K562 (cell line): ENCODE measurements at regions not wholly inside any gene's neighbourhood (a gene's known extent, or its start where the extent isn't known, plus 50 kb on each side); places are given as distances from the start of the nearest gene placed in this dataset.

Experiments used
- ATAC-seq: fragments of 200-7000 bp; cut with Tn5 transposase; 3 replicates; pipeline ENCODE4 v1.9.1; 2020; ENCODE audit warnings: moderate library complexity
- BruUV-seq: library from RNA; stranded (reverse); fragments of 400-500 nt; replicated peaks from 2 replicates; lab custom pipeline; 2021; lab: Mats Ljungman, UMichigan
- CTCF ChIA-PET: fragments of 300-600 bp; formaldehyde crosslinking; extraction: SDS; loops from one replicate; lab custom pipeline; 2021; ENCODE audit warnings: low intra/inter-chr PET ratio; lab: Yijun Ruan, JAX
- POLR2A ChIA-PET: fragments of 300-600, 350-650 bp; sonication (Branson Sonifier 250); formaldehyde crosslinking; extraction: SDS; loops from one replicate; lab custom pipeline; 2021; ENCODE audit warnings: antibody characterized with exemption, inconsistent platforms; lab: Yijun Ruan, JAX
- DNase-seq, 4 experiments: peaks; one replicate each; pipeline versions ENCODE4 v3.0.0 to v3.0.0-alpha.2; 2011 to 2018; ENCODE audit warnings: low spot score in 3 of 4, mixed read lengths in 3 of 4; ENCODE audit errors: extremely low read depth in 1 of 4
- FAIRE-seq: peaks from 2 replicates; lab custom pipeline; 2011; peaks lifted over from hg19 to GRCh38; lab: Jason Lieb, UNC
- H2AFZ ChIP-seq: 2 replicates; pipeline ENCODE4 v1.6.0; 2011; ENCODE audit warnings: low read depth, low read length, control low read depth, inconsistent platforms
- H3K27ac ChIP-seq: fragments of 200-600 bp; 3 replicates; pipeline ENCODE4 v1.8.0; 2011; ENCODE audit warnings: low read depth, mild to moderate bottlenecking, control low read depth, inconsistent platforms, low read length, moderate library complexity, mixed read lengths; ENCODE audit errors: extremely low read depth
- H3K27me3 ChIP-seq, 2 experiments: fragments of 300-600 bp in 1 of 2; 2 replicates in 1 of 2; 3 replicates in 1 of 2; pipeline versions ENCODE4 v1.6.0 to v1.8.0; 2011; ENCODE audit warnings: inconsistent platforms in 2 of 2, low read length in 2 of 2, mild to moderate bottlenecking in 1 of 2, mixed read lengths in 1 of 2, moderate library complexity in 1 of 2; ENCODE audit not compliant: control insufficient read depth in 2 of 2, insufficient read depth in 2 of 2
- H3K36me3 ChIP-seq: fragments of 300-600 bp; 3 replicates; pipeline ENCODE4 v1.8.0; 2011; ENCODE audit warnings: mild to moderate bottlenecking, low read length, inconsistent platforms; ENCODE audit not compliant: control insufficient read depth, insufficient read depth
- H3K4me1 ChIP-seq, 2 experiments: fragments of 200-600 bp in 1 of 2; replicated peaks in 1 of 2; 2 replicates in 1 of 2; 3 replicates in 1 of 2; pipeline versions ENCODE4 v1.5.1 to v1.8.0; 2011; ENCODE audit warnings: inconsistent platforms in 2 of 2, low read length in 2 of 2, mild to moderate bottlenecking in 1 of 2, mixed read lengths in 1 of 2, moderate library complexity in 1 of 2; ENCODE audit not compliant: control insufficient read depth in 2 of 2, insufficient read depth in 2 of 2
- H3K4me2 ChIP-seq: 2 replicates; pipeline ENCODE4 v1.6.1; 2011; ENCODE audit warnings: low read length, control low read depth, inconsistent platforms, mixed read lengths; ENCODE audit not compliant: insufficient read depth
- H3K4me3 ChIP-seq: fragments of 200-600 bp; sonication (generic), shearing (Covaris generic); 2 replicates; pipeline ENCODE4 v1.5.1; 2016; ENCODE audit warnings: control low read depth, inconsistent platforms
- H3K79me2 ChIP-seq: fragments of 200-600 bp; 3 replicates; pipeline ENCODE4 v1.8.0; 2011; ENCODE audit warnings: low read length, inconsistent platforms; ENCODE audit not compliant: control insufficient read depth, insufficient read depth
- H3K9ac ChIP-seq, 2 experiments: 2 replicates each; pipeline versions ENCODE4 v1.6.0 to v1.6.1; 2011; ENCODE audit warnings: low read depth in 2 of 2, low read length in 2 of 2, control low read depth in 1 of 2, inconsistent platforms in 1 of 2, mild to moderate bottlenecking in 1 of 2, mixed read lengths in 1 of 2; ENCODE audit not compliant: insufficient read depth in 1 of 2
- H3K9me1 ChIP-seq: one replicate; pipeline ENCODE4 v1.6.0; 2011; ENCODE audit warnings: inconsistent platforms, mild to moderate bottlenecking, low read length, moderate library complexity; ENCODE audit not compliant: control insufficient read depth, insufficient read depth
- H3K9me3 ChIP-seq: replicated peaks from 2 replicates; pipeline ENCODE4 v1.5.1; 2011; ENCODE audit warnings: low read depth, low read length, inconsistent platforms; ENCODE audit not compliant: control insufficient read depth, insufficient read depth
- H4K20me1 ChIP-seq: replicated peaks from 2 replicates; pipeline ENCODE4 v1.6.1; 2011; ENCODE audit warnings: low read length, inconsistent platforms, mixed read lengths; ENCODE audit not compliant: control insufficient read depth, insufficient read depth
- CAMTA2 ChIP-seq: fragments of 250-450 bp; sonication (Bioruptor Pico); conservative IDR thresholded peaks from 2 replicates; pipeline ENCODE4 v1.5.1; 2022
- FUS ChIP-seq: fragments of 200-400 bp; formaldehyde crosslinking; optimal IDR thresholded peaks from 2 replicates; pipeline ENCODE3; 2017; ENCODE audit warnings: low read depth, low read length
- HSF4 ChIP-seq: fragments of 250-450 bp; sonication (Bioruptor Pico); IDR thresholded peaks from 2 replicates; pipeline ENCODE4 v2.1.2; 2022; ENCODE audit warnings: mild to moderate bottlenecking, moderate library complexity, borderline replicate concordance
- KLF16 ChIP-seq: IDR thresholded peaks from 2 replicates; pipeline ENCODE4 v1.6.1; 2016; ENCODE audit warnings: antibody characterized with exemption
- MAFK ChIP-seq: IDR thresholded peaks from 2 replicates; pipeline ENCODE4 v1.6.1; 2011; ENCODE audit warnings: low read length, improper control_type of control experiment
- SAFB ChIP-seq: fragments of 200-400 bp; formaldehyde crosslinking; IDR thresholded peaks from 2 replicates; pipeline ENCODE4 v1.6.1; 2017; ENCODE audit warnings: low read depth, low read length, borderline replicate concordance
- ZNF12 ChIP-seq: sonication (generic); formaldehyde crosslinking; IDR thresholded peaks from 2 replicates; pipeline ENCODE4 v1.4.0; 2020; ENCODE audit warnings: mild to moderate bottlenecking, missing genetic modification reagents
- ZNF311 ChIP-seq: fragments of 250-450 bp; sonication (Bioruptor Pico); IDR thresholded peaks from 2 replicates; pipeline ENCODE4 v1.4.0; 2020; ENCODE audit warnings: mild to moderate bottlenecking, moderate library complexity
- ZNF407 ChIP-seq: fragments of 450-650 bp; IDR thresholded peaks from 2 replicates; pipeline ENCODE4 v1.6.1; 2016; ENCODE audit warnings: low read depth
- ZNF584 ChIP-seq: fragments of 200-800 bp; sonication (Bioruptor generic); IDR thresholded peaks from 2 replicates; pipeline ENCODE4 v1.6.1; 2016; ENCODE audit warnings: low read depth, mild to moderate bottlenecking, missing genetic modification characterization, missing compliant biosample characterization
- WGBS: fragments of 100-300 bp; shearing (Covaris generic); methylation state at CpG from one replicate; pipeline ENCODE4 v1.1.6; 2016; ENCODE audit warnings: low coverage, mixed read lengths; ENCODE audit not compliant: insufficient coverage; ENCODE audit errors: missing lambda C conversion rate; 5-methylcytosine and 5-hydroxymethylcytosine counted together
- in situ Hi-C: fragments of 300-500 bp; cut with MboI; formaldehyde crosslinking; loops from 4 replicates; pipeline ENCODE4 v1.15.0; 2018; ENCODE audit warnings: inconsistent platforms, mixed read lengths
- intact Hi-C: fragments of 100-400 bp; cut with micrococcal nuclease; formaldehyde crosslinking; loops from 2 replicates; pipeline ENCODE4 v1.14.2; 2022

GRCh38 chr9:11086561-11086960 is 473.8 kb upstream of the PTPRD start:
- H3K9me3 ChIP-seq = no peaks in the 10 kb centered on the region
- no TSS peak for BruUV-seq
- 0% methylated on average over 2 of the region's 2 CpGs for WGBS
- no peak overlapping the region for H3K9ac ChIP-seq
- no peaks in the 10 kb centered on the region for H4K20me1 ChIP-seq
- in situ Hi-C loops (no loop called here), intact Hi-C loops (no loop called here)
- ChIA-PET CTCF (no interaction called here), POLR2A (no interaction called here)
- DNase-seq = no peak
- H3K4me1 ChIP-seq = no peaks in the 10 kb centered on the region
- no peaks in the 10 kb centered on the region for H3K9me1 ChIP-seq
- TF ChIP-seq CAMTA2 (CRISPR knock-in tag) = no peak
- no peak for TF ChIP-seq FUS
- TF ChIP-seq KLF16 = no peak
- no peak for TF ChIP-seq SAFB
- no peak for TF ChIP-seq HSF4 (CRISPR knock-in tag)
- no peak for TF ChIP-seq ZNF12 (CRISPR knock-in tag)
- no peaks in the 10 kb centered on the region for H3K36me3 ChIP-seq
- no peak overlapping the region for H3K4me2 ChIP-seq
- no peaks in the 10 kb centered on the region for H3K79me2 ChIP-seq
- H3K27ac ChIP-seq = no peak overlapping the region
- no peak overlapping the region for H3K4me3 ChIP-seq
- ATAC-seq = no peak
- no peak for FAIRE-seq
- no peaks in the 10 kb centered on the region for H3K27me3 ChIP-seq
- H2AFZ ChIP-seq = no peak overlapping the region

GRCh38 chr9:11088821-11089374 is 476.1 kb upstream of the PTPRD start:
- intact Hi-C loops = no loop called here
- 0% methylated on average over 1 of the region's 1 CpG for whole genome bisulfite sequencing
- ATAC-seq = no peak
- Histone ChIP-seq H3K9me3 (no peaks in the 10 kb centered on the region), H3K9me1 (no peaks in the 10 kb centered on the region), H3K4me1 (no peaks in the 10 kb centered on the region), H3K79me2 (no peaks in the 10 kb centered on the region), H3K36me3 (no peaks in the 10 kb centered on the region), H3K27ac (no peak overlapping the region), H3K27me3 (no peaks in the 10 kb centered on the region), H2AFZ (no peak overlapping the region), H4K20me1 (no peaks in the 10 kb centered on the region), H3K9ac (no peak overlapping the region), H3K4me2 (no peak overlapping the region), H3K4me3 (no peak overlapping the region)
- BruUV-seq = no TSS peak
- in situ Hi-C loops = no loop called here
- DNase-seq = no peak
- no peak for FAIRE-seq
- ChIA-PET POLR2A (no interaction called here), CTCF (no interaction called here)
- TF ChIP-seq MAFK = no peak
- TF ChIP-seq ZNF584 = no peak
- no peak for TF ChIP-seq ZNF311 (CRISPR knock-in tag)
- no peak for TF ChIP-seq ZNF407
